Upper lobe of left lung (tissue), 4 donors: ENCODE measurements at regions not wholly inside any gene's neighbourhood (a gene's known extent, or its start where the extent isn't known, plus 50 kb on each side); places are given as distances from the start of the nearest gene placed in this dataset.

Experiments used
- CTCF ChIP-seq, 6 experiments: fragments of 450-650 bp in 4 of 6; fragments of 200-600 bp in 2 of 6; sonication (generic) in 2 of 6; IDR thresholded peaks; one replicate each; pipeline ENCODE4 v1.5.1; 2016 to 2019; ENCODE audit warnings: antibody characterized with exemption in 6 of 6
- EP300 ChIP-seq, 4 donors: sonication (generic); formaldehyde crosslinking; IDR thresholded peaks; one replicate each; pipeline ENCODE4 v1.5.1; 2017; ENCODE audit warnings: antibody characterized with exemption in 4 of 4, control low read depth in 2 of 4

DNA sequence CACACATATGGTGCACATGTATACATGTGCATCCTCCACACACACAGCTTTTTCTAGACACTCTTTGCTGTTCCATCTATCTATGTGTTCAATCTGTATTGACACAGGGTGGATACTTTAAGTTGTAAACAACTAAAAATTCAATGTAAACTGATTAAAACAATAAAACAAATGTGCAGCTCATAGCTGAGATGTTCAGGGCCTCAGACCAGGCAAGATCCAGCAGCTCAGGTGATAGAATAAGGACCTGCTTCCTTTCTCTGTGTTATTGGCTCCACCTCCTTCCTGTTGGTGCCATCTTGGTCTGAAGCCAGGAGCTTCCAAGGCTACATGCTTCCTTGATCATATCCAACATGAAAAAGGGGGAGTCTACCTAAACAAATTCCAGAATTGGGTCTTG is 158.1 kb upstream of the RFLNA start:
- TF ChIP-seq EP300 (IDR thresholded peaks at IDR 0.05): no peak
- no peak for TF ChIP-seq CTCF (IDR thresholded peaks at IDR 0.05)
